Mucosa of descending colon (tissue), 3 donors: ENCODE measurements at regions not wholly inside any gene's neighbourhood (a gene's known extent, or its start where the extent isn't known, plus 50 kb on each side); places are given as distances from the start of the nearest gene placed in this dataset.
A peak's percentile ranks its signal among the peaks of the same experiment; 100 is the strongest.

ENCODE experiments used
- ATAC-seq: fragments of 200-7000 bp; cut with Tn5 transposase; one replicate; pipeline ENCODE4 v1.9.1; 2020; ENCODE audit warnings: mild to moderate bottlenecking, moderate library complexity
- DNase-seq, 3 donors: peaks; one replicate each; pipeline ENCODE4 v3.0.0-alpha.2; 2020
- H3K36me3 ChIP-seq: fragments of 200-600 bp; one replicate; pipeline ENCODE4 v1.8.0; 2021; ENCODE audit warnings: low read depth, mild to moderate bottlenecking
- H3K4me1 ChIP-seq: fragments of 200-600 bp; one replicate; pipeline ENCODE4 v1.8.0; 2021; ENCODE audit warnings: low read depth, mild to moderate bottlenecking
- H3K4me3 ChIP-seq: fragments of 200-600 bp; one replicate; pipeline ENCODE4 v1.8.0; 2021; ENCODE audit warnings: mild to moderate bottlenecking
- H3K9me3 ChIP-seq: fragments of 200-600 bp; one replicate; pipeline ENCODE4 v1.8.0; 2021; ENCODE audit warnings: mild to moderate bottlenecking
- intact Hi-C, 2 donors: fragments of 100-400 bp; cut with DNase I in 1 of 2; cut with micrococcal nuclease in 1 of 2; formaldehyde crosslinking; loops; one replicate each; pipeline versions ENCODE4 v1.11.0 to v1.11.1; 2022; cut with DNase I, micrococcal nuclease
- TF ChIP-seq, protein P1 (sequence below): fragments of 200-600 bp; IDR thresholded peaks from one replicate; pipeline ENCODE4 v1.8.0; 2022; ENCODE audit warnings: antibody characterized with exemption, mild to moderate bottlenecking
- donor health status: DM: no; HTN: no; CAD: no; lungs with moderate emphysema.
- donor health status: DM: no; HTN: no; CAD: no.
- donor health status: DM: no; HTN: yes; CAD: no.

DNA sequence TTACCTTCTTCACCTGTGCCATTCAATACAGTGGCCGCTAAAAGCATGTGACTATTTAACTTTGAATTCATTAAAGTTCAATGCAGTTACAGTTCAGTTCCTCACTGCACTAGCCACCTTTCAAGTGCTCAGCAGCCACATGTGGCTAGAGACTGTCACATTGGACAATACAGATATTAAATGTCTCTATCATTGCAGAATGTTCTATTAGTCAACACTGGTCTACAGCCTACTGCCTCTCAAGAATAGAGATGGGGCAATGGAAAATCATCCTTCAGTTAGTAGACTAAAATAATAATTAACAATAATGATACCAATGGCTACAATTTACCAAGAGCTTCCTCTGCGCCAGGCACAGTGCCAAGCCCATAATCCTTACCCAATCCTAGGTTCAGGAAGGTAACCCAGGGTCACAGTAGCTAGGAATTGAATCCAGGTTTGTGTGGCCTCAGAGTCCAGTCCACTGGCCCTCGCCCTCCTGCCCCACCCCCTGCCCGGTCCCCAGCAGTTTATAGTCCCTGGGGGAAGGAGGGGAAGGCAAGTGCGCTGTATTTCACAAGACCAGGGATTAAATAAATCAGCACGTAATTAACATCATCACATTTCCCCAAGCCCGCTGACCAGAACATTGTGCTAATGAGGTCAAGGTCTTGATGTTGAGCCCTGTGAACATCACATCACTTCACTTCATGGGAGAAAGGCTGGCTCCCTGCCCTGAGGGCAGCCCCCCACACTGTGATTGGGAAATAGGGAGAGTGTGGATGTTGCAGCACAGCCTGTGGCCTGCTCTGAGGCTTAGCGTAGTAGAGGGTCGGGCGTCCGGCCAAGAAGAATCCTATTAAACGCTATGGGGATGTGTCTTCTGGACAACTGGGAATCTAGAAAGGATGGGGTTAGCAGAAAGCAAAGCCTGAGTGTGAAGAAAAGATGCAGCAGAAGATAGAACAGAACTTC is 147.2 kb downstream of the VEGFA start:
- peak; percentile 84 for ATAC-seq
- DNase-seq = peak; percentile 76 to 85 (median 84)
- TF ChIP-seq, protein P1, sequence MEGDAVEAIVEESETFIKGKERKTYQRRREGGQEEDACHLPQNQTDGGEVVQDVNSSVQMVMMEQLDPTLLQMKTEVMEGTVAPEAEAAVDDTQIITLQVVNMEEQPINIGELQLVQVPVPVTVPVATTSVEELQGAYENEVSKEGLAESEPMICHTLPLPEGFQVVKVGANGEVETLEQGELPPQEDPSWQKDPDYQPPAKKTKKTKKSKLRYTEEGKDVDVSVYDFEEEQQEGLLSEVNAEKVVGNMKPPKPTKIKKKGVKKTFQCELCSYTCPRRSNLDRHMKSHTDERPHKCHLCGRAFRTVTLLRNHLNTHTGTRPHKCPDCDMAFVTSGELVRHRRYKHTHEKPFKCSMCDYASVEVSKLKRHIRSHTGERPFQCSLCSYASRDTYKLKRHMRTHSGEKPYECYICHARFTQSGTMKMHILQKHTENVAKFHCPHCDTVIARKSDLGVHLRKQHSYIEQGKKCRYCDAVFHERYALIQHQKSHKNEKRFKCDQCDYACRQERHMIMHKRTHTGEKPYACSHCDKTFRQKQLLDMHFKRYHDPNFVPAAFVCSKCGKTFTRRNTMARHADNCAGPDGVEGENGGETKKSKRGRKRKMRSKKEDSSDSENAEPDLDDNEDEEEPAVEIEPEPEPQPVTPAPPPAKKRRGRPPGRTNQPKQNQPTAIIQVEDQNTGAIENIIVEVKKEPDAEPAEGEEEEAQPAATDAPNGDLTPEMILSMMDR = no peak
- Histone ChIP-seq H3K9me3 (no peaks in the 10 kb centered on the region), H3K4me3 (no peak overlapping the region), H3K36me3 (no peaks in the 10 kb centered on the region), H3K4me1 (peaks cover 35% of the 10 kb centered on the region)
- intact Hi-C loops = no loop called here

DNA sequence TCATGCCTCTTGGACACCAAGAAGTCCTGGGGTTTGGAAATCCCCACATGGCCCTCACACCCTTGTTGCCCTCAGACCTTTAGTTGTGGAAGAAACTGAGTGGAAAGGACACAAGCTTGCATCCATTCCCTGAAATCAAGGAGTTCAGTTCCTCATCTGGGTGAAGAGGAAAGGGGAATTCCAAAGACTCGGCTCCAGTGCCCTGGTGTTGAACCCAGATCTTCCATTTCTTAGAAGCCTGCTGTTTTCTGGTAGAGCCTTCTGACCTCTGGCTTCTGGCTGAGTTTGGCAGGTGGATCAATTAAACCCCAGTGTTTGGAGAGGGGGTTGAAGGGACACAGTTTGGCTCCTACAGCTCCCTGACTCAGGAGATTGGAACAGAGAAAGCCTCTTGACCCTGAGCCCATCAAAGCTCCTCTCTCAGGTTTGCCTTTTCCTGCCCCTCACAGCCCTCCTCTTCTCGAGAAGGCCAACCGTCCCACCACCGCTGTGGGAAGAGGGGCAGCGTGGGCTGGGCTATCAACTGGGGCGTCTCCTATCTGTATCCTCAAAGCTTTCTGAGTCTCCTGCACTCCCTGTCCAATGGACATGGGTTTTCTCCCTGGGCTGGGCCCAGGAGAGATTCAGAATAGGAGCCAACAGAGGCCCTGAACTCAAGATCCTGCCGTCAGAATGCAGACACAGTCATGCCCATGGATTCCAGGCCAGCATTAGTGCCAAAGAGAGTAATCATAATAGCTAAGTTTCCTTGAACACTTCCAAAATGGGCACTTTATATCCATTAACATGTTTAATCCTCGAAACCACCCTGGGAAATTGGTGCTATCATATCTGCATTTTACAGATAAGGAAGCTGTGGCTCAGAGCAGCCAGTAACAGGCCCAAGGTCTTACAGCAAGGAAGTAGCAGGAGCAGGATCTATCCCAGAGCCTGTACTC is 146.2 kb downstream of the VEGFA start:
- Histone ChIP-seq H3K4me3 (no peak overlapping the region), H3K36me3 (no peaks in the 10 kb centered on the region), H3K4me1 (peaks cover 35% of the 10 kb centered on the region), H3K9me3 (no peaks in the 10 kb centered on the region)
- intact Hi-C loops = no loop called here
- DNase-seq = peak in 1 of 3 donors; percentile 50
- ATAC-seq = peak; percentile 76
- TF ChIP-seq, protein P1 = no peak

DNA sequence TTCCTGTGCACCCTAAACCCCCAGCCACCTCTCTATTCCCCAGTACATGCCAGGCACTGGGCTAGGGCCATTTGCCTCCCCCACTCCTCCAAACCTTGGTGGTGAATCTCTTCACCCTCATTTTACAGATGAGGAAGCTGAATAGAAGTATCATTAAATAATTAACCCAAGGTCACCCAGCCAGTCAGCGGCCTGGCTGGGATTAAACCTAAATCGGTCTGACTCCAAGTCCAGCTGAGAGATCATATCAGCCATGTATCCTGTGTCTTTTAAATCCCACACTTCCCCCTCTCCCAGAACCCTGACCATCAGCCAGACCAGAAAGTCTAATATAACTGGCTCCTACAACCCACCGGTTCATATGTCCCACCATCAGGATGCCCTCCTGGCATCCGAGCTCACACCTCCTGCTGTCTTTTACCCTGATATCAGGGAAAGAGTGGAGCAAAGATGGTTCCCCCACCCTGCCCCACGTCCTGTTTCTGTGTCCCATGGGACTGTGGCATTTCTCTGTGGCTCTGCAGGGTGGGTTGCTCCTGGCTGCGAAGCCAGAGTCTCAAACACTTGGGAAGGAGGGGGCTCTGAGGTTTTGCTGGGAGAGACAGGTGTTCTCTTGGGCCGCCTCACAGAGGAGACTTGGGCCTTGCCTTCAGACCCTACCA is 145.3 kb downstream of the VEGFA start:
- no peak overlapping the region for H3K4me3 ChIP-seq
- no peak for DNase-seq
- H3K36me3 ChIP-seq = no peaks in the 10 kb centered on the region
- no peak for ATAC-seq
- intact Hi-C loops = no loop called here
- H3K4me1 ChIP-seq = peaks cover 35% of the 10 kb centered on the region
- TF ChIP-seq, protein P1 = no peak
- no peaks in the 10 kb centered on the region for H3K9me3 ChIP-seq

DNA sequence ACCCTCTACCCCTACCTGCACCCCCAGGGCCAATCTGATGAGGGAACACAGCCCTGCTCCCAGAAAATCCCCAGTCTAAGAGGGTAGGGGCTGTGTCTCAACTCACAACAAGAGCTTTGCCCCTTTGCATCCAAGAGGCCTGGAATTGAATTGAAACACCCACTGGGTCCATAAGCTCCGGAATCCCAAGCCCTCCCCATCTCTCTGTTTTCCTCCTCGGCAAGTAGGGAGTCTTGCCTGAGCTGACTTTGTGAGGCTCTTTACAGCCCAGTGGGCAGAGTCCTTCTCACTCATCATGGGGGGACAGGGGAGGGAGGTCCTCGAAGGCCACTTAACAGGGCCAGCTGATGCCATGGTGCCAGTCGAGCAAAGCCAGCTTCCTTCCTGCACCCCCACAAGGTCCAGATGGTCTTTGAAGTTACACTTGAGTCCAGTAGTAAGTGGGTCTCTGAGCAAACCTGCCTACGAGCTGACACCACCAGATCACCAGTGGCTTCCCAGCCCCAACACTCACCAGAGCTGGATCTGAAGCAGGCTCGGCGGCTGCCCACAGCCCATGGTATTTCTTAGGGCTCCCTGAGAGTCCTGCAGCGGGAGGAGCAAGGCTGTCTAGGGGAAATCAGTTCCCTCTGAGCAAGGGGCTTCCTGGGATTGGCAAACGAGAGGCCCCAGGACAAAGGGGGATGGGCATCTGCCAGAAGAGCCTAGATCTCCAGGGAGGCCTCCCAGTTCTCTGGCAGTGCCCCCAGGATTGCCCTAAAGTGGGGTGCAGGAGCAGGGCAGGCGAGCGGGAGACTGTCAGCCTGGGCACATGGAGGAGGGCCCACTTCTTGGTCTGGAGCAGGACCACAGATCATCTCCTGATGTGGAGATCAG is 144.5 kb downstream of the VEGFA start:
- Histone ChIP-seq H3K4me1 (peaks cover 35% of the 10 kb centered on the region), H3K9me3 (no peaks in the 10 kb centered on the region), H3K4me3 (no peak overlapping the region), H3K36me3 (no peaks in the 10 kb centered on the region)
- no peak for DNase-seq
- no peak for ATAC-seq
- TF ChIP-seq, protein P1 = no peak
- intact Hi-C loops = no loop called here
